GM12878 (cell line): ENCODE measurements at regions not wholly inside any gene's neighbourhood (a gene's known extent, or its start where the extent isn't known, plus 50 kb on each side); places are given as distances from the start of the nearest gene placed in this dataset.

ENCODE experiments used
- BHLHE40 ChIP-seq, 2 experiments: fragments of 450-650 bp in 1 of 2; IDR thresholded peaks; 2 replicates each; pipeline ENCODE4 v1.6.1; 2011 to 2017; ENCODE audit warnings: low read depth in 2 of 2, borderline replicate concordance in 1 of 2, improper control_type of control experiment in 1 of 2, low read length in 1 of 2, mild to moderate bottlenecking in 1 of 2
- CEBPB ChIP-seq, 2 experiments: fragments of 150-350 bp in 1 of 2; IDR thresholded peaks; 2 replicates each; pipeline ENCODE4 v1.6.1; 2012 to 2014; ENCODE audit warnings: low read depth in 2 of 2, low read length in 2 of 2, borderline replicate concordance in 1 of 2, inconsistent platforms in 1 of 2
- CTCF ChIP-seq, 3 experiments: IDR thresholded peaks in 2 of 3; conservative IDR thresholded peaks in 1 of 3; 2 replicates each; pipeline ENCODE4 v1.5.1; 2011; ENCODE audit warnings: low read depth in 3 of 3, low read length in 3 of 3, mild to moderate bottlenecking in 3 of 3, control low read depth in 2 of 3, moderate library complexity in 2 of 3, inconsistent platforms in 1 of 3, mixed read lengths in 1 of 3; ENCODE audit not compliant: control insufficient read depth in 2 of 3, insufficient read depth in 1 of 3; ENCODE audit errors: extremely low read depth in 1 of 3
- EP300 ChIP-seq, 2 experiments: fragments of 150-350 bp in 1 of 2; IDR thresholded peaks; 2 replicates each; pipeline ENCODE4 v1.6.1; 2011 to 2012; ENCODE audit warnings: low read depth in 2 of 2, low read length in 2 of 2, borderline replicate concordance in 1 of 2, improper control_type of control experiment in 1 of 2, inconsistent platforms in 1 of 2; ENCODE audit not compliant: control insufficient read depth in 1 of 2
- FOXM1 ChIP-seq: IDR thresholded peaks from 2 replicates; pipeline ENCODE4 v1.6.1; 2012; ENCODE audit warnings: low read depth, mild to moderate bottlenecking, inconsistent platforms, low read length, moderate library complexity
- GABPA ChIP-seq: IDR thresholded peaks from 2 replicates; pipeline ENCODE4 v1.6.1; 2014; ENCODE audit warnings: antibody characterized with exemption, low read depth, mild to moderate bottlenecking, inconsistent platforms
- HDGF ChIP-seq: fragments of 450-650 bp; IDR thresholded peaks from 2 replicates; pipeline ENCODE4 v1.6.1; 2016; ENCODE audit warnings: antibody characterized with exemption
- JUND ChIP-seq: IDR thresholded peaks from 2 replicates; pipeline ENCODE4 v1.6.1; 2012; ENCODE audit warnings: low read depth, mild to moderate bottlenecking, low read length, improper control_type of control experiment, moderate library complexity
- NFYA ChIP-seq: IDR thresholded peaks from 2 replicates; pipeline ENCODE4 v1.6.1; 2011; ENCODE audit warnings: low read depth, mild to moderate bottlenecking, low read length, improper control_type of control experiment, borderline replicate concordance
- POLR2AphosphoS5 ChIP-seq: IDR thresholded peaks from 2 replicates; pipeline ENCODE4 v1.6.1; 2011; ENCODE audit warnings: mild to moderate bottlenecking, low read length, inconsistent platforms
- RCOR1 ChIP-seq: conservative IDR thresholded peaks from 2 replicates; pipeline ENCODE4 v1.6.1; 2012; ENCODE audit warnings: low read depth, low read length, improper control_type of control experiment
- SMC3 ChIP-seq: IDR thresholded peaks from 2 replicates; pipeline ENCODE4 v1.6.1; 2011; ENCODE audit warnings: low read length, improper control_type of control experiment, borderline replicate concordance
- ZNF274 ChIP-seq: IDR thresholded peaks from one replicate; pipeline ENCODE4 v1.8.0; 2011; ENCODE audit not compliant: insufficient read length, insufficient read depth

GRCh38 chr10:33107953-33108352, 149.9 kb upstream of the ITGB1 start:
- no peak for TF ChIP-seq CTCF (IDR thresholded peaks at IDR 0.05 in 2 of 3, conservative IDR thresholded peaks at IDR 0.05 in 1 of 3; ENCODE audit: control insufficient read depth in 2 of 3, extremely low read depth in 1 of 3, insufficient read depth in 1 of 3, low read depth in 3 of 3, low read length in 3 of 3)
- no peak for TF ChIP-seq BHLHE40 (IDR thresholded peaks at IDR 0.05; ENCODE audit: borderline replicate concordance in 1 of 2, low read depth in 2 of 2, low read length in 1 of 2)
- no peak for TF ChIP-seq HDGF
- TF ChIP-seq CEBPB (IDR thresholded peaks at IDR 0.05; ENCODE audit: borderline replicate concordance in 1 of 2, low read depth in 2 of 2, low read length in 2 of 2): no peak
- TF ChIP-seq NFYA: no peak
- TF ChIP-seq POLR2AphosphoS5: no peak
- TF ChIP-seq FOXM1: no peak
- TF ChIP-seq GABPA: no peak
- TF ChIP-seq SMC3: no peak
- TF ChIP-seq EP300 (IDR thresholded peaks at IDR 0.05; ENCODE audit: borderline replicate concordance in 1 of 2, control insufficient read depth in 1 of 2, low read depth in 2 of 2, low read length in 2 of 2): no peak
- TF ChIP-seq RCOR1: no peak
- TF ChIP-seq ZNF274: no peak
- TF ChIP-seq JUND: no peak
